ENCODE measurements at regions not wholly inside any gene's neighbourhood (a gene's known extent, or its start where the extent isn't known, plus 50 kb on each side); places are given as distances from the start of the nearest gene placed in this dataset.

DNA sequence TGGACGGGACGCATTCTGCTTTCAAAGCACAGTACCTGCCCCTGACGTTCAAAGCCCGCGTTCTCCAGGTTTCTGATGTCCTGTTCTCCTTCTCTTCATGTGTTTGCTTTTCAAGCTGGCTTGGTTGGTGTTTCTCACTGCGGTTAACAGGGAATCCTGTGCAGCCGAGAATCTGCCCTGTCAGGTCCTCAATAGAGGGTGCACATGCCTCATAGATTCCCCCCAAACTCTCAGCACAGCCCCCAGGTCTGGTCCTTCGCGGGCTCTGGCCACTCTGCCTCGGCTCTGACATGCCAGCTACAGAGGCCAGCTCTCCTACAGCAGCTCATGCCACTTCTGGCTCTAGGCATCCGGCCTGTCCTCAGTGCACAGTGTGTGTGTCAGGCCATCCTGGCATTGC is 1343.8 kb downstream of the TBC1D22A start:
- TF ChIP-seq, protein P1, sequence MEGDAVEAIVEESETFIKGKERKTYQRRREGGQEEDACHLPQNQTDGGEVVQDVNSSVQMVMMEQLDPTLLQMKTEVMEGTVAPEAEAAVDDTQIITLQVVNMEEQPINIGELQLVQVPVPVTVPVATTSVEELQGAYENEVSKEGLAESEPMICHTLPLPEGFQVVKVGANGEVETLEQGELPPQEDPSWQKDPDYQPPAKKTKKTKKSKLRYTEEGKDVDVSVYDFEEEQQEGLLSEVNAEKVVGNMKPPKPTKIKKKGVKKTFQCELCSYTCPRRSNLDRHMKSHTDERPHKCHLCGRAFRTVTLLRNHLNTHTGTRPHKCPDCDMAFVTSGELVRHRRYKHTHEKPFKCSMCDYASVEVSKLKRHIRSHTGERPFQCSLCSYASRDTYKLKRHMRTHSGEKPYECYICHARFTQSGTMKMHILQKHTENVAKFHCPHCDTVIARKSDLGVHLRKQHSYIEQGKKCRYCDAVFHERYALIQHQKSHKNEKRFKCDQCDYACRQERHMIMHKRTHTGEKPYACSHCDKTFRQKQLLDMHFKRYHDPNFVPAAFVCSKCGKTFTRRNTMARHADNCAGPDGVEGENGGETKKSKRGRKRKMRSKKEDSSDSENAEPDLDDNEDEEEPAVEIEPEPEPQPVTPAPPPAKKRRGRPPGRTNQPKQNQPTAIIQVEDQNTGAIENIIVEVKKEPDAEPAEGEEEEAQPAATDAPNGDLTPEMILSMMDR (conservative IDR thresholded peaks at IDR 0.05; ENCODE audit: low read depth in 2 of 2): no peak
- no peak for TF ChIP-seq POLR2AphosphoS5 (IDR thresholded peaks at IDR 0.05; ENCODE audit: low read depth)
- TF ChIP-seq, protein P2, sequence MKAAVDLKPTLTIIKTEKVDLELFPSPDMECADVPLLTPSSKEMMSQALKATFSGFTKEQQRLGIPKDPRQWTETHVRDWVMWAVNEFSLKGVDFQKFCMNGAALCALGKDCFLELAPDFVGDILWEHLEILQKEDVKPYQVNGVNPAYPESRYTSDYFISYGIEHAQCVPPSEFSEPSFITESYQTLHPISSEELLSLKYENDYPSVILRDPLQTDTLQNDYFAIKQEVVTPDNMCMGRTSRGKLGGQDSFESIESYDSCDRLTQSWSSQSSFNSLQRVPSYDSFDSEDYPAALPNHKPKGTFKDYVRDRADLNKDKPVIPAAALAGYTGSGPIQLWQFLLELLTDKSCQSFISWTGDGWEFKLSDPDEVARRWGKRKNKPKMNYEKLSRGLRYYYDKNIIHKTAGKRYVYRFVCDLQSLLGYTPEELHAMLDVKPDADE (IDR thresholded peaks at IDR 0.05): no peak
- TF ChIP-seq, protein P3, sequence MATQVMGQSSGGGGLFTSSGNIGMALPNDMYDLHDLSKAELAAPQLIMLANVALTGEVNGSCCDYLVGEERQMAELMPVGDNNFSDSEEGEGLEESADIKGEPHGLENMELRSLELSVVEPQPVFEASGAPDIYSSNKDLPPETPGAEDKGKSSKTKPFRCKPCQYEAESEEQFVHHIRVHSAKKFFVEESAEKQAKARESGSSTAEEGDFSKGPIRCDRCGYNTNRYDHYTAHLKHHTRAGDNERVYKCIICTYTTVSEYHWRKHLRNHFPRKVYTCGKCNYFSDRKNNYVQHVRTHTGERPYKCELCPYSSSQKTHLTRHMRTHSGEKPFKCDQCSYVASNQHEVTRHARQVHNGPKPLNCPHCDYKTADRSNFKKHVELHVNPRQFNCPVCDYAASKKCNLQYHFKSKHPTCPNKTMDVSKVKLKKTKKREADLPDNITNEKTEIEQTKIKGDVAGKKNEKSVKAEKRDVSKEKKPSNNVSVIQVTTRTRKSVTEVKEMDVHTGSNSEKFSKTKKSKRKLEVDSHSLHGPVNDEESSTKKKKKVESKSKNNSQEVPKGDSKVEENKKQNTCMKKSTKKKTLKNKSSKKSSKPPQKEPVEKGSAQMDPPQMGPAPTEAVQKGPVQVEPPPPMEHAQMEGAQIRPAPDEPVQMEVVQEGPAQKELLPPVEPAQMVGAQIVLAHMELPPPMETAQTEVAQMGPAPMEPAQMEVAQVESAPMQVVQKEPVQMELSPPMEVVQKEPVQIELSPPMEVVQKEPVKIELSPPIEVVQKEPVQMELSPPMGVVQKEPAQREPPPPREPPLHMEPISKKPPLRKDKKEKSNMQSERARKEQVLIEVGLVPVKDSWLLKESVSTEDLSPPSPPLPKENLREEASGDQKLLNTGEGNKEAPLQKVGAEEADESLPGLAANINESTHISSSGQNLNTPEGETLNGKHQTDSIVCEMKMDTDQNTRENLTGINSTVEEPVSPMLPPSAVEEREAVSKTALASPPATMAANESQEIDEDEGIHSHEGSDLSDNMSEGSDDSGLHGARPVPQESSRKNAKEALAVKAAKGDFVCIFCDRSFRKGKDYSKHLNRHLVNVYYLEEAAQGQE (IDR thresholded peaks at IDR 0.05; ENCODE audit: unreplicated experiment): no peak
- no peak for TF ChIP-seq EZH2 (IDR thresholded peaks at IDR 0.05; ENCODE audit: low read depth, unreplicated experiment)
- no peak for TF ChIP-seq EZH2phosphoT487 (IDR thresholded peaks at IDR 0.05; ENCODE audit: unreplicated experiment)
- TF ChIP-seq STAT1 (IDR thresholded peaks at IDR 0.05; ENCODE audit: unreplicated experiment): no peak
- TF ChIP-seq CREB1 (CRISPR knock-in tag; IDR thresholded peaks at IDR 0.05; ENCODE audit: low read depth): no peak
- no peak for TF ChIP-seq ZNF114 (CRISPR knock-in tag; IDR thresholded peaks at IDR 0.05)
- TF ChIP-seq NANOG (IDR thresholded peaks at IDR 0.05; ENCODE audit: borderline replicate concordance): no peak
- TF ChIP-seq JUNB (IDR thresholded peaks at IDR 0.05; ENCODE audit: unreplicated experiment): no peak
- TF ChIP-seq ZNF331 (CRISPR knock-in tag; IDR thresholded peaks at IDR 0.05; ENCODE audit: low read depth): no peak
- TF ChIP-seq, protein P4, sequence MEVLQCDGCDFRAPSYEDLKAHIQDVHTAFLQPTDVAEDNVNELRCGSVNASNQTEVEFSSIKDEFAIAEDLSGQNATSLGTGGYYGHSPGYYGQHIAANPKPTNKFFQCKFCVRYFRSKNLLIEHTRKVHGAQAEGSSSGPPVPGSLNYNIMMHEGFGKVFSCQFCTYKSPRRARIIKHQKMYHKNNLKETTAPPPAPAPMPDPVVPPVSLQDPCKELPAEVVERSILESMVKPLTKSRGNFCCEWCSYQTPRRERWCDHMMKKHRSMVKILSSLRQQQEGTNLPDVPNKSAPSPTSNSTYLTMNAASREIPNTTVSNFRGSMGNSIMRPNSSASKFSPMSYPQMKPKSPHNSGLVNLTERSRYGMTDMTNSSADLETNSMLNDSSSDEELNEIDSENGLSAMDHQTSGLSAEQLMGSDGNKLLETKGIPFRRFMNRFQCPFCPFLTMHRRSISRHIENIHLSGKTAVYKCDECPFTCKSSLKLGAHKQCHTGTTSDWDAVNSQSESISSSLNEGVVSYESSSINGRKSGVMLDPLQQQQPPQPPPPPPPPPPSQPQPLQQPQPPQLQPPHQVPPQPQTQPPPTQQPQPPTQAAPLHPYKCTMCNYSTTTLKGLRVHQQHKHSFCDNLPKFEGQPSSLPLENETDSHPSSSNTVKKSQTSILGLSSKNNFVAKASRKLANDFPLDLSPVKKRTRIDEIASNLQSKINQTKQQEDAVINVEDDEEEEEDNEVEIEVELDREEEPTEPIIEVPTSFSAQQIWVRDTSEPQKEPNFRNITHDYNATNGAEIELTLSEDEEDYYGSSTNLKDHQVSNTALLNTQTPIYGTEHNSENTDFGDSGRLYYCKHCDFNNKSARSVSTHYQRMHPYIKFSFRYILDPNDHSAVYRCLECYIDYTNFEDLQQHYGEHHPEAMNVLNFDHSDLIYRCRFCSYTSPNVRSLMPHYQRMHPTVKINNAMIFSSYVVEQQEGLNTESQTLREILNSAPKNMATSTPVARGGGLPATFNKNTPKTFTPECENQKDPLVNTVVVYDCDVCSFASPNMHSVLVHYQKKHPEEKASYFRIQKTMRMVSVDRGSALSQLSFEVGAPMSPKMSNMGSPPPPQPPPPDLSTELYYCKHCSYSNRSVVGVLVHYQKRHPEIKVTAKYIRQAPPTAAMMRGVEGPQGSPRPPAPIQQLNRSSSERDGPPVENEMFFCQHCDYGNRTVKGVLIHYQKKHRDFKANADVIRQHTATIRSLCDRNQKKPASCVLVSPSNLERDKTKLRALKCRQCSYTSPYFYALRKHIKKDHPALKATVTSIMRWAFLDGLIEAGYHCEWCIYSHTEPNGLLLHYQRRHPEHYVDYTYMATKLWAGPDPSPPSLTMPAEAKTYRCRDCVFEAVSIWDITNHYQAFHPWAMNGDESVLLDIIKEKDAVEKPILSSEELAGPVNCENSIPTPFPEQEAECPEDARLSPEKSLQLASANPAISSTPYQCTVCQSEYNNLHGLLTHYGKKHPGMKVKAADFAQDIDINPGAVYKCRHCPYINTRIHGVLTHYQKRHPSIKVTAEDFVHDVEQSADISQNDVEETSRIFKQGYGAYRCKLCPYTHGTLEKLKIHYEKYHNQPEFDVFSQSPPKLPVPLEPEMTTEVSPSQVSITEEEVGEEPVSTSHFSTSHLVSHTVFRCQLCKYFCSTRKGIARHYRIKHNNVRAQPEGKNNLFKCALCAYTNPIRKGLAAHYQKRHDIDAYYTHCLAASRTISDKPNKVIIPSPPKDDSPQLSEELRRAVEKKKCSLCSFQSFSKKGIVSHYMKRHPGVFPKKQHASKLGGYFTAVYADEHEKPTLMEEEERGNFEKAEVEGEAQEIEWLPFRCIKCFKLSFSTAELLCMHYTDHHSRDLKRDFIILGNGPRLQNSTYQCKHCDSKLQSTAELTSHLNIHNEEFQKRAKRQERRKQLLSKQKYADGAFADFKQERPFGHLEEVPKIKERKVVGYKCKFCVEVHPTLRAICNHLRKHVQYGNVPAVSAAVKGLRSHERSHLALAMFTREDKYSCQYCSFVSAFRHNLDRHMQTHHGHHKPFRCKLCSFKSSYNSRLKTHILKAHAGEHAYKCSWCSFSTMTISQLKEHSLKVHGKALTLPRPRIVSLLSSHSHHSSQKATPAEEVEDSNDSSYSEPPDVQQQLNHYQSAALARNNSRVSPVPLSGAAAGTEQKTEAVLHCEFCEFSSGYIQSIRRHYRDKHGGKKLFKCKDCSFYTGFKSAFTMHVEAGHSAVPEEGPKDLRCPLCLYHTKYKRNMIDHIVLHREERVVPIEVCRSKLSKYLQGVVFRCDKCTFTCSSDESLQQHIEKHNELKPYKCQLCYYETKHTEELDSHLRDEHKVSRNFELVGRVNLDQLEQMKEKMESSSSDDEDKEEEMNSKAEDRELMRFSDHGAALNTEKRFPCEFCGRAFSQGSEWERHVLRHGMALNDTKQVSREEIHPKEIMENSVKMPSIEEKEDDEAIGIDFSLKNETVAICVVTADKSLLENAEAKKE (CRISPR knock-in tag; IDR thresholded peaks at IDR 0.05): no peak

All from GM23338 (cell line).